ENCODE measurements at regions not wholly inside any gene's neighbourhood (a gene's known extent, or its start where the extent isn't known, plus 50 kb on each side); places are given as distances from the start of the nearest gene placed in this dataset.
"Not testable (repeated sequence)": the region's sequence is repeated elsewhere in the genome, so short reads cannot be mapped to it uniquely, and the experiment has no call there.

DNA sequence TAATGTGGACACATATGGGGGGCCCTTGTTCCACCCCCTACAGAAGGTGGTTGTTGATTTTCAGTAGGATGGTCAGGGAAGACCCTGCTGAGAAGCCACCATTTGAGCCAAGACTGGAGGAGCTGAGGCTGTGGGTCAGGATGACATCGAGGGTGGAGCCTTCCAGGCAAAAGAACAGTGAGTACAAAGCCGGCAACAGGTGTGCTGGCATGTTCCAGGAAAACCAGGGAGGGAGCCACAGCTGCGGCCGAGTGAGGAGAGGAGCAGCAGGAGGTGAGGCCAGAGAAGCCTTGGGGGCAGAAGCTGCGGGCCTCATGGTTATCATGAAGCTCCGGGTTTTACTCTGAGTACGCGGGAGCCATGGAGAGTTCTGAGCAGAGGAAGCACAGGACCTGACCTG lies 126.9 kb upstream of the SULF2 start:
- not testable (repeated sequence) for H3K36me3 ChIP-seq (ENCODE audit: control insufficient read depth in 3 of 3, insufficient read depth in 3 of 3, low read length in 3 of 3); H3K9me3 ChIP-seq (ENCODE audit: control insufficient read depth in 3 of 3, low read length in 3 of 3); H3K4me1 ChIP-seq (ENCODE audit: control insufficient read depth in 3 of 3, insufficient read depth in 3 of 3, low read length in 3 of 3); H3K27ac ChIP-seq (ENCODE audit: low read depth, low read length); H3K9ac ChIP-seq (ENCODE audit: low read depth in 1 of 3, low read length in 3 of 3); H3K4me3 ChIP-seq (ENCODE audit: low read length in 3 of 3)
- H3K27me3 ChIP-seq (ENCODE audit: control insufficient read depth in 3 of 3, insufficient read depth in 3 of 3, low read length in 3 of 3) = peaks cover 11 to 31% (median 18%) of the 10 kb centered on the region in 3 donors

DNA sequence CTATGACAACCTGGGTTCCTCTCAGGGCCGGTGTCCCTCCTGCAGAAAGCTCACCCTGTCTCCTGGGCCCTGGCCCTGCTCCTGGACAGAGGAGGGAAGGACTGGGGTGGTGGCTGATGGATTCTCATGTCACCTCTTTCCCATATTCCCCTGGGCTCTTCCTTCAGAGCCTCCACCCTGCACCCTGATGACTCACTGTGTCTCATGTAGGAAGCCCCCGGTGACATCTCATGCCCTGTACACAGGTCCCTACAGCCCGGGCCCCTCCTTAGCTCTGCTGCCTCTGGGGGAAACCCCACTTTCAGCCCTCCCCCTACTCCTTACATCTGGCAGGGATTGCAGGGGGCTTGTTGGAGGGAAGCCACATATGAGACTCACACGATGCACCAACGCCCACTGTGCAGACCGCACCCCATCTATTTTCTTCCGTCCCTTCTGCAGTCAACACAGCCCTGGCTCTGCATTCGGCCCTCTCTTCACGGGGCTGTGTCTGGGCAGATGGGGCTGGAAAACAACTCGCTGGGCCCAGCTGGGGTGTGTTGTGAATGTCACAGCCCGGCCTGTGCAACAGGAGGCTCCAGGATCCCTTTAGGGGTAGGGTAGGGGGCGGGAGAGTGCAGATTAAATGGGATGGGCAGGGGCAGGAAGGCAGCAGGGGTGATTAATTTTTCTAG lies 124.6 kb upstream of the SULF2 start:
- H3K4me1 ChIP-seq (ENCODE audit: control insufficient read depth in 3 of 3, insufficient read depth in 3 of 3, low read length in 3 of 3); H3K27ac ChIP-seq (ENCODE audit: low read depth, low read length); H3K4me3 ChIP-seq (ENCODE audit: low read length in 3 of 3); H3K9me3 ChIP-seq (ENCODE audit: control insufficient read depth in 3 of 3, low read length in 3 of 3); H3K36me3 ChIP-seq (ENCODE audit: control insufficient read depth in 3 of 3, insufficient read depth in 3 of 3, low read length in 3 of 3); H3K9ac ChIP-seq (ENCODE audit: low read depth in 1 of 3, low read length in 3 of 3): not testable (repeated sequence)
- H3K27me3 ChIP-seq (ENCODE audit: control insufficient read depth in 3 of 3, insufficient read depth in 3 of 3, low read length in 3 of 3) = peaks cover 17 to 34% (median 25%) of the 10 kb centered on the region in 3 donors

DNA sequence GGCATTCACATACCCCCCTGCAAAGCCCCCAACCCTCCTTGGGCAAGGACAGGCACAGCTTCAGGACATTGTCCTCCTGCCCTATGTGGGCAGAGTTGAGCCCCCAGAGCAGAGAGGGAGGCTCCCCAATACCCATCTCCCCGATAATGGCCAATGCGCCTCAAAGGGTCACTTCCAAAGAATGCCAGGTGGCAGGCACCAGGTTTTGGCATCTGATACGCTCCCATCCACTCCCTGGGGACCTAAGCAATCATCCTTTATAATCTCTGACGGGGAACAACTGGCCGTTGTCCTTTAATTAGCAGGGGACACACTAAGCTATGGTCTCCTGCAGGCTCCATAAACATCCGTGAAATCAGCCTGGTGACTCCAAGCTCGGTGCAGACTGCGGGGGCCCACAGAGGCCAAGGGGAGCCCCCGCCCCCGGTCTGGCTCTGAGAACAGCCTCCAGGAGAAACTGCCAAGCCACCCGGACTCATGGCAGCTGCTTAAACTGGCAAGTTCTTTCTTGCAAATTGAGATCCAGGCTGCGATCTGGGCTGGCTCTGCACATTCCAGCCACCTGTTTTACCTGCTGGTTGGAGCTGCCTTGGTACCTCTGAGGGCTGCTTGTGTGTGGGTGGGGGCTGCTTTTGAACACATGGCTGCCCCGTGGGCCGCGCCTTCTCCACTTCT lies 123.2 kb upstream of the SULF2 start:
- H3K9me3 ChIP-seq (ENCODE audit: control insufficient read depth in 3 of 3, low read length in 3 of 3); H3K4me3 ChIP-seq (ENCODE audit: low read length in 3 of 3); H3K36me3 ChIP-seq (ENCODE audit: control insufficient read depth in 3 of 3, insufficient read depth in 3 of 3, low read length in 3 of 3); H3K9ac ChIP-seq (ENCODE audit: low read depth in 1 of 3, low read length in 3 of 3); H3K27ac ChIP-seq (ENCODE audit: low read depth, low read length); H3K4me1 ChIP-seq (ENCODE audit: control insufficient read depth in 3 of 3, insufficient read depth in 3 of 3, low read length in 3 of 3): not testable (repeated sequence)
- peaks cover 17 to 37% (median 25%) of the 10 kb centered on the region in 3 donors for H3K27me3 ChIP-seq (ENCODE audit: control insufficient read depth in 3 of 3, insufficient read depth in 3 of 3, low read length in 3 of 3)

DNA sequence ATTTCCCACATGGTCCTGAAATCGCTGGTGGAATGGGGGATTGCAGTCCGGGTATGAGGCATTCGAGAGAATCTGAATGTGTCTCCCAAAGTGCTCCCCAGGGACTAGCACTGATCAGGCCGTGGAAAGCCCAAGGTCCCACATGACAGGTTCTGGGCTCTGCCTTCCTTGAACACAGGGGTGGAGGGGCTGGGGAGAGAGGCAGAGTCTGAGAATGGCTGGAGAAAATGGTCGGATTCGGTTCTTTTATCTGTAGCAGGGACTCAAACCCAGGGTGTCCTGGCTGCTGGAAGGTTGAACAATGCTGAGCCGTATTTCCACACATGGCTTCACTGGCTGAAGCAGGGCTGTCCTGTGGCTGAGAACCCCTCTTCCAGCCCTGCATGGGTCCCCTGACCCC lies 122.7 kb upstream of the SULF2 start:
- not testable (repeated sequence) for H3K9me3 ChIP-seq (ENCODE audit: control insufficient read depth in 3 of 3, low read length in 3 of 3); H3K27ac ChIP-seq (ENCODE audit: low read depth, low read length); H3K36me3 ChIP-seq (ENCODE audit: control insufficient read depth in 3 of 3, insufficient read depth in 3 of 3, low read length in 3 of 3); H3K4me3 ChIP-seq (ENCODE audit: low read length in 3 of 3); H3K4me1 ChIP-seq (ENCODE audit: control insufficient read depth in 3 of 3, insufficient read depth in 3 of 3, low read length in 3 of 3); H3K9ac ChIP-seq (ENCODE audit: low read depth in 1 of 3, low read length in 3 of 3)
- H3K27me3 ChIP-seq (ENCODE audit: control insufficient read depth in 3 of 3, insufficient read depth in 3 of 3, low read length in 3 of 3) = peaks cover 17 to 37% (median 25%) of the 10 kb centered on the region in 3 donors

DNA sequence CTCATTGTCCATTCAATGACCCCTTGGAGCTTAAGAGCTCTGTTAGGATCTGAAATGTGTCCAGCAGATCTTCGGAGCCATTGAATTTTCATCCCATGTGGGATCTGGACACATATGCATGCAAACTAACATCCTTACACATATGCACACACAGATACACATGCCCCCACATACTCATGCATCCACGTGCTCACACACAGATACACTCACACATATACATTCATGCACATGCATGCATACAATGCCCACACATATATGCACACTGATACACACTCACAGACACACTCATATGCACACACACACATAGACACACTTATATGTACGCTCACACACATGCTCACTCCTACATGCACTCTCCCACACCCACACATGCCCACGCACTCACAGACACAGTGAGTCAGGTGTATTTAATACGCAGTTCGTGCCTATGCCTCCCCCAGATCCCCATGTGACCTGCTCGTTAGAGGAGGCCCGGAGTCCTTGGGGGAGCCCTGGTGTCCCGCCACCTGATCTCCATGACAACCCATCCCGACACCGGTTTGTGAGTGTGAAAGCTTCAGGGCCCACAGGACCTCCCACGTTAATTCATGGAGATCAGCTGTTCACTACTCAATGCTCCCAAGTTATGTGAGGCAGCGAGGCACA lies 121.9 kb upstream of the SULF2 start:
- H3K36me3 ChIP-seq (ENCODE audit: control insufficient read depth in 3 of 3, insufficient read depth in 3 of 3, low read length in 3 of 3) = no peaks in the 10 kb centered on the region
- H3K4me1 ChIP-seq (ENCODE audit: control insufficient read depth in 3 of 3, insufficient read depth in 3 of 3, low read length in 3 of 3) = no peaks in the 10 kb centered on the region
- no peak overlapping the region for H3K9ac ChIP-seq (ENCODE audit: low read depth in 1 of 3, low read length in 3 of 3)
- H3K27me3 ChIP-seq (ENCODE audit: control insufficient read depth in 3 of 3, insufficient read depth in 3 of 3, low read length in 3 of 3) = peaks cover 17 to 37% (median 25%) of the 10 kb centered on the region in 3 donors
- H3K9me3 ChIP-seq (ENCODE audit: control insufficient read depth in 3 of 3, low read length in 3 of 3) = no peaks in the 10 kb centered on the region
- no peak overlapping the region for H3K4me3 ChIP-seq (ENCODE audit: low read length in 3 of 3)
- H3K27ac ChIP-seq (ENCODE audit: low read depth, low read length) = no peak overlapping the region

DNA sequence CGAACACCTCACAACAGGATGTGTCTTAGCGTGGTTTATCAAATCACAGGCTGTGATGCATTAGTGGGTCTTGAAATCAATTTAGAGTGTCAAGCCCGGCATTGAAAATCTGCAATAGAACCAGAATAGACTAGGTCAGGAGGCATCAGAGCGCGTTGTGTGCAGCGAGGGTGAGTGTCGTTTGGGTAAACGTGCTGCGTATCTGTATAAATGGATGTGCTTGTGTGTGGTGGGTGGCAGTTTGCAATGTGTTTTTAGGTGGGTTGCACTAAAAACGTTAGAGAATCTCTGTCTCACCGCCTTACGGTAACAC lies 121.0 kb upstream of the SULF2 start:
- Histone ChIP-seq H3K27me3 (ENCODE audit: control insufficient read depth in 3 of 3, insufficient read depth in 3 of 3, low read length in 3 of 3) (peaks cover 17 to 32% (median 25%) of the 10 kb centered on the region in 3 donors), H3K4me3 (ENCODE audit: low read length in 3 of 3) (no peak overlapping the region)

DNA sequence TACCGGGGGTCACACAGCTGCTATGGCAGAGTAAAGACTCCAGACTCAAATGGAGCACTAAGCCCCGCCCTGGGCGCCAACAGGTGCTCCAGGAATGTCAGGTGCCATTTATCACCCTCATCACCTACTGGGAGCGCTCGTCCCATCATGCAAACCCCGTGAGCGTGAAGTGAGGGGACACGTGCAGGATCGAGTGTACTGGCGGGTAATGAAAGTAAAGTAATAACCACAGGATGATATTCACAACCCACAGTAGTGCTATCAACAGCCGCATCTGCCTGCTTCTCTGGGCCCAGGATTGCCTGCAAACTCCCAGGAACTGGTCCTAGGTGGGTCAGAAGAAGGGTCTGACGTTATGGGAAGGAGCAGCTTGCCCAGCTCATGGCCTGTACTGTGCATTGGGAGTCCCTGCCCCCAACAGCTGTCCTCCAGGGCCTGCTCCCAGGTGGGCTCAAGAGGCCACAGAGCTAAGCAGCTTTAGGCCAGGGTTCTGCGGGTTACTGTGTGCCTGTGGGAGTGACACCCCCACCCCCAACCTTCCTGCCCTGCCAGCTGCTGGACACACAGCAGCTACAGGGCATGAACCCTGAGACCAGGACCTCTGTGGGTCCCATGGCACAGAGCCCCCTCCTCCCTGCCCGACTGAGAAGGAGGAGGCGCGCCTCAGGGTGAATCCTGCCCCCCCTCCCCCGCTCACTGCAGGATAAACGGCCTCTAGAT lies 120.5 kb upstream of the SULF2 start:
- Histone ChIP-seq H3K4me1 (ENCODE audit: control insufficient read depth in 3 of 3, insufficient read depth in 3 of 3, low read length in 3 of 3) (no peaks in the 10 kb centered on the region), H3K9me3 (ENCODE audit: control insufficient read depth in 3 of 3, low read length in 3 of 3) (no peaks in the 10 kb centered on the region), H3K27ac (ENCODE audit: low read depth, low read length) (no peak overlapping the region), H3K36me3 (ENCODE audit: control insufficient read depth in 3 of 3, insufficient read depth in 3 of 3, low read length in 3 of 3) (no peaks in the 10 kb centered on the region), H3K27me3 (ENCODE audit: control insufficient read depth in 3 of 3, insufficient read depth in 3 of 3, low read length in 3 of 3) (peaks cover 17 to 32% (median 25%) of the 10 kb centered on the region in 3 donors), H3K9ac (ENCODE audit: low read depth in 1 of 3, low read length in 3 of 3) (no peak overlapping the region), H3K4me3 (ENCODE audit: low read length in 3 of 3) (no peak overlapping the region)

More for the DNA sequence above, 121.0 kb upstream of the SULF2 start:
- H3K4me1 ChIP-seq (ENCODE audit: control insufficient read depth in 3 of 3, insufficient read depth in 3 of 3, low read length in 3 of 3) = no peaks in the 10 kb centered on the region
- no peaks in the 10 kb centered on the region for H3K9me3 ChIP-seq (ENCODE audit: control insufficient read depth in 3 of 3, low read length in 3 of 3)
- no peaks in the 10 kb centered on the region for H3K36me3 ChIP-seq (ENCODE audit: control insufficient read depth in 3 of 3, insufficient read depth in 3 of 3, low read length in 3 of 3)
- H3K27ac ChIP-seq (ENCODE audit: low read depth, low read length) = no peak overlapping the region
- H3K9ac ChIP-seq (ENCODE audit: low read depth in 1 of 3, low read length in 3 of 3) = no peak overlapping the region

DNA sequence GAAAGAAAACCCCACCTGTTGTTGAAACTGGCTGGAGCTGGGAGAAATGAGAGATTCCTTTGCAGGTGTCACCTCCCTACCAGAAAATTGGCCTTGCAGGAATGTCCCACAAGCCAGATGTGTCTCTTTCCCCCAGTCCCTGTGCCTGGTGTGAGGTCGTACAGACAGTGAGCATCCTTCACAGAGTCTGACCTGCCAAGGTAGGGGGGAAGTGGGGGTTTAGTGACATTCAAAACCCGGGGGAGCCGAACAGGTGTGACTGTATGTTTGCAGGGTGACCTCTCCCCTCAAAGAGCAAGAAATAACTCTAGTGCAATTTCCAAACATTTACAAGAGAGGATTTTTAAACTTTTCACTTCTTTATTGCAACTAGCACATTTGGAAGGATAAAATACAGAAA lies 117.7 kb upstream of the SULF2 start:
- peaks cover 11 to 15% (median 12%) of the 10 kb centered on the region in 3 donors for H3K27me3 ChIP-seq (ENCODE audit: control insufficient read depth in 3 of 3, insufficient read depth in 3 of 3, low read length in 3 of 3)
- not testable (repeated sequence) for H3K9ac ChIP-seq (ENCODE audit: low read depth in 1 of 3, low read length in 3 of 3); H3K4me1 ChIP-seq (ENCODE audit: control insufficient read depth in 3 of 3, insufficient read depth in 3 of 3, low read length in 3 of 3); H3K9me3 ChIP-seq (ENCODE audit: control insufficient read depth in 3 of 3, low read length in 3 of 3); H3K27ac ChIP-seq (ENCODE audit: low read depth, low read length); H3K4me3 ChIP-seq (ENCODE audit: low read length in 3 of 3); H3K36me3 ChIP-seq (ENCODE audit: control insufficient read depth in 3 of 3, insufficient read depth in 3 of 3, low read length in 3 of 3)

DNA sequence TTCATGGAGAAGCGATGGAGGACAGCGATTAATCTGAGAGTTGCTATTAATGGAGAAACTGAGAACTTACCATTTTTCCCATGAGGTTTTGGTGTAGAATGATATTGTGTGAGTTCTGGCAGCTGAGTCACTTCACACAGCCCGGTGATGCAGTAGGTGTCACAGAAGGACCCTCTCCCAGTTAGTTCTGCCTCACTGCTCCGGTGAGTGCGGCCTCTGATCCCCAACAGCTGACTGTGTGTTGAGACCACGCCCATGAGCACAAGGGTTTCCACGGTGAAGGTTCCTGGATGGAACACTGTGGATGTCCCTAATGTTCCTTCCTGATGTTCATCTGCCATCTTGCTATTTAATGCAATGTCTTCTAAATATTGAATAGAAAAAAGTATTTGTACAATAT lies 114.0 kb upstream of the SULF2 start:
- H3K9ac ChIP-seq (ENCODE audit: low read depth in 1 of 3, low read length in 3 of 3); H3K27me3 ChIP-seq (ENCODE audit: control insufficient read depth in 3 of 3, insufficient read depth in 3 of 3, low read length in 3 of 3); H3K4me3 ChIP-seq (ENCODE audit: low read length in 3 of 3); H3K4me1 ChIP-seq (ENCODE audit: control insufficient read depth in 3 of 3, insufficient read depth in 3 of 3, low read length in 3 of 3); H3K9me3 ChIP-seq (ENCODE audit: control insufficient read depth in 3 of 3, low read length in 3 of 3); H3K36me3 ChIP-seq (ENCODE audit: control insufficient read depth in 3 of 3, insufficient read depth in 3 of 3, low read length in 3 of 3); H3K27ac ChIP-seq (ENCODE audit: low read depth, low read length): not testable (repeated sequence)

DNA sequence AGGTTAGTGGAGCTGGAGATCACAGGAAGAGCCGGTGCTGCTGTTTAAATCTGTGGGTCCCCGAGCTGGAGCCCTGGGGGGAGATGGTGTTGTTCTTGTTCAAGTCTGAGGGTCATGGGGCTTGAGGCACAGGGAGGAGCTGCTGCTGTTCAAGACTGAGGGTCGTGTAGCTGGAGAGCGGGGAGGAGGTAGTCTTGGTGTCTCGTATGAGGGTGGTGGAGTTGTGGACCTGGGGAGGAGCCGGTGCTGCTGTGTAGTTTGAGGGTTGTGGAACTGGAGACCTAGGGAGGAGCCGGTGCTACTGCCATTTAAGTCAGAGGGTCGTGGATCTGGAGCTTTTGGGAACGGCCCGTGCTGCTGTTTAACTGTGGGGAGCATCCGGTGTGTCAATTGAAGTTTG lies 112.2 kb upstream of the SULF2 start:
- Histone ChIP-seq H3K4me3 (ENCODE audit: low read length in 3 of 3) (no peak overlapping the region), H3K27ac (ENCODE audit: low read depth, low read length) (no peak overlapping the region), H3K27me3 (ENCODE audit: control insufficient read depth in 3 of 3, insufficient read depth in 3 of 3, low read length in 3 of 3) (peaks cover 0 to 3% (median 0%) of the 10 kb centered on the region in 3 donors), H3K4me1 (ENCODE audit: control insufficient read depth in 3 of 3, insufficient read depth in 3 of 3, low read length in 3 of 3) (no peaks in the 10 kb centered on the region), H3K9ac (ENCODE audit: low read depth in 1 of 3, low read length in 3 of 3) (no peak overlapping the region), H3K36me3 (ENCODE audit: control insufficient read depth in 3 of 3, insufficient read depth in 3 of 3, low read length in 3 of 3) (no peaks in the 10 kb centered on the region), H3K9me3 (ENCODE audit: control insufficient read depth in 3 of 3, low read length in 3 of 3) (no peaks in the 10 kb centered on the region)
